HepG2 (cell line): ENCODE measurements at regions not wholly inside any gene's neighbourhood (a gene's known extent, or its start where the extent isn't known, plus 50 kb on each side); places are given as distances from the start of the nearest gene placed in this dataset.

Source experiments
- ATAC-seq: fragments of 200-7000 bp; cut with Tn5 transposase; 3 replicates; pipeline ENCODE4 v1.9.1; 2020; ENCODE audit warnings: mild to moderate bottlenecking, moderate library complexity
- BruUV-seq: library from RNA; stranded (reverse); fragments of 400-500 nt; replicated peaks from 2 replicates; lab custom pipeline; 2021; lab: Mats Ljungman, UMichigan
- CTCF ChIA-PET: fragments of 300-600 bp; formaldehyde crosslinking; extraction: SDS; loops from one replicate; lab custom pipeline; 2021; ENCODE audit warnings: low total read pairs, inconsistent platforms, low intra/inter-chr PET ratio; lab: Yijun Ruan, JAX
- POLR2A ChIA-PET: fragments of 350-600 bp; sonication (Branson Sonifier 250); formaldehyde crosslinking; loops from one replicate; lab custom pipeline; 2020; ENCODE audit warnings: antibody characterized with exemption, inconsistent platforms; lab: Yijun Ruan, JAX
- DNase-seq: peaks from one replicate; pipeline ENCODE4 v3.0.0-alpha.2; 2015; ENCODE audit warnings: low spot score
- FAIRE-seq: peaks from 3 replicates; lab custom pipeline; 2011; peaks lifted over from hg19 to GRCh38; lab: Jason Lieb, UNC
- H2AFZ ChIP-seq: one replicate; pipeline ENCODE4 v1.6.1; 2011; ENCODE audit warnings: low read length, inconsistent platforms
- H3K27ac ChIP-seq: fragments of 300-600 bp; 3 replicates; pipeline ENCODE4 v1.8.0; 2011; ENCODE audit warnings: mixed run types, mild to moderate bottlenecking, mixed read lengths, low read length, inconsistent platforms; ENCODE audit not compliant: insufficient read depth; ENCODE audit errors: extremely low read length
- H3K27me3 ChIP-seq, 2 experiments: fragments of 200-600 bp in 1 of 2; 2 replicates in 1 of 2; 3 replicates in 1 of 2; pipeline versions ENCODE4 v1.6.0 to v1.8.0; 2011; ENCODE audit warnings: low read length in 2 of 2, mild to moderate bottlenecking in 2 of 2, moderate library complexity in 2 of 2, inconsistent platforms in 1 of 2; ENCODE audit not compliant: insufficient read depth in 2 of 2, control insufficient read depth in 1 of 2
- H3K36me3 ChIP-seq, 2 experiments: fragments of 200-600 bp in 1 of 2; replicated peaks in 1 of 2; 2 replicates in 1 of 2; 3 replicates in 1 of 2; pipeline versions ENCODE4 v1.5.1 to v1.8.0; 2011; ENCODE audit warnings: low read length in 2 of 2, inconsistent platforms in 1 of 2; ENCODE audit not compliant: insufficient read depth in 2 of 2, control insufficient read depth in 1 of 2
- H3K4me1 ChIP-seq: 2 replicates; pipeline ENCODE4 v1.5.1; 2012; ENCODE audit warnings: low read length, inconsistent platforms; ENCODE audit not compliant: insufficient read depth
- H3K4me2 ChIP-seq: 2 replicates; pipeline ENCODE4 v1.6.0; 2011; ENCODE audit warnings: low read depth, low read length, inconsistent platforms
- H3K4me3 ChIP-seq, 3 experiments: fragments of 200-600 bp in 1 of 3; sonication (generic), shearing (Covaris generic) in 1 of 3; replicated peaks in 1 of 3; 2 replicates each; pipeline ENCODE4 v1.5.1; 2011 to 2016; ENCODE audit warnings: low read length in 3 of 3, inconsistent platforms in 2 of 3, low read depth in 2 of 3, mild to moderate bottlenecking in 2 of 3, control low read depth in 1 of 3, mixed read lengths in 1 of 3; ENCODE audit not compliant: insufficient read depth in 1 of 3
- H3K79me2 ChIP-seq: one replicate; pipeline ENCODE4 v1.6.1; 2011; ENCODE audit warnings: low read length, inconsistent platforms; ENCODE audit not compliant: insufficient read depth
- H3K9ac ChIP-seq: 2 replicates; pipeline ENCODE4 v1.6.0; 2011; ENCODE audit warnings: mild to moderate bottlenecking, low read depth, low read length, inconsistent platforms; ENCODE audit not compliant: insufficient read depth
- H3K9me3 ChIP-seq: 2 replicates; pipeline ENCODE4 v1.5.1; 2012; ENCODE audit warnings: mild to moderate bottlenecking, low read length
- H4K20me1 ChIP-seq: 2 replicates; pipeline ENCODE4 v1.6.0; 2011; ENCODE audit warnings: inconsistent platforms, mild to moderate bottlenecking, low read length, moderate library complexity; ENCODE audit not compliant: insufficient read depth
- CHCHD3 ChIP-seq: sonication (generic); formaldehyde crosslinking; IDR thresholded peaks from 2 replicates; pipeline ENCODE4 v1.8.0; 2022; ENCODE audit warnings: mild to moderate bottlenecking, missing genetic modification reagents, moderate library complexity
- ELF4 ChIP-seq: sonication (generic); formaldehyde crosslinking; IDR thresholded peaks from 2 replicates; pipeline ENCODE4 v1.5.0; 2020; ENCODE audit warnings: missing genetic modification reagents, mild to moderate bottlenecking, moderate library complexity, borderline replicate concordance
- HNRNPLL ChIP-seq: fragments of 200-400 bp; formaldehyde crosslinking; IDR thresholded peaks from 2 replicates; pipeline ENCODE4 v1.6.1; 2017; ENCODE audit warnings: mild to moderate bottlenecking, low read depth, low read length; ENCODE audit not compliant: poor library complexity, severe bottlenecking
- HOXA7 ChIP-seq: sonication (generic); formaldehyde crosslinking; IDR thresholded peaks from 2 replicates; pipeline ENCODE4 v1.8.1; 2022; ENCODE audit warnings: mild to moderate bottlenecking, missing genetic modification reagents, moderate library complexity
- NFATC3 ChIP-seq: sonication (generic); formaldehyde crosslinking; IDR thresholded peaks from 2 replicates; pipeline ENCODE4 v1.5.1; 2020; ENCODE audit warnings: mild to moderate bottlenecking, missing genetic modification reagents
- PLRG1 ChIP-seq: fragments of 450-650 bp; conservative IDR thresholded peaks from 2 replicates; pipeline ENCODE4 v1.6.1; 2016
- RERE ChIP-seq: IDR thresholded peaks from 2 replicates; pipeline ENCODE4 v1.6.1; 2016; ENCODE audit warnings: low read depth, missing genetic modification reagents, missing compliant biosample characterization
- SAFB2 ChIP-seq: sonication (generic); formaldehyde crosslinking; IDR thresholded peaks from 2 replicates; pipeline ENCODE4 v1.5.1; 2020; ENCODE audit warnings: missing genetic modification reagents, low read depth, mild to moderate bottlenecking, borderline replicate concordance
- SIN3A ChIP-seq: IDR thresholded peaks from 2 replicates; pipeline ENCODE4 v1.6.1; 2011; ENCODE audit warnings: low read depth, mild to moderate bottlenecking, control low read depth, low read length, borderline replicate concordance
- SMARCE1 ChIP-seq: fragments of 450-650 bp; IDR thresholded peaks from 2 replicates; pipeline ENCODE4 v1.6.1; 2017; ENCODE audit warnings: borderline replicate concordance
- ZBTB44 ChIP-seq: sonication (generic); formaldehyde crosslinking; IDR thresholded peaks from 2 replicates; pipeline ENCODE4 v1.4.0; 2020; ENCODE audit warnings: missing genetic modification reagents
- ZBTB7B ChIP-seq: sonication (generic); formaldehyde crosslinking; IDR thresholded peaks from 2 replicates; pipeline ENCODE4 v1.4.0; 2020; ENCODE audit warnings: missing genetic modification reagents
- ZNF383 ChIP-seq: sonication (generic); formaldehyde crosslinking; IDR thresholded peaks from 2 replicates; pipeline ENCODE4 v1.4.0; 2020; ENCODE audit warnings: missing genetic modification reagents, mild to moderate bottlenecking, borderline replicate concordance
- ZNF770 ChIP-seq: sonication (generic); formaldehyde crosslinking; IDR thresholded peaks from 2 replicates; pipeline ENCODE4 v1.5.0; 2020; ENCODE audit warnings: mild to moderate bottlenecking, missing genetic modification reagents
- ZSCAN20 ChIP-seq: sonication (generic); formaldehyde crosslinking; IDR thresholded peaks from 2 replicates; pipeline ENCODE4 v1.4.0; 2020; ENCODE audit warnings: missing genetic modification reagents, mild to moderate bottlenecking, borderline replicate concordance
- WGBS: methylation state at CpG from one replicate; pipeline ENCODE4 v1.1.6; 2017; ENCODE audit warnings: low lambda C conversion rate; 5-methylcytosine and 5-hydroxymethylcytosine counted together
- in situ Hi-C: cut with HindIII; loops from 2 replicates; pipeline ENCODE4 v1.10.0; 2017; ENCODE audit warnings: low pct_unique_long_range_greater_than_20kb; ENCODE audit not compliant: extremely low pct_ligation_motif_present
- intact Hi-C: fragments of 100-400 bp; cut with micrococcal nuclease; formaldehyde crosslinking; loops from one replicate; pipeline ENCODE4 v1.10.0; 2022; ENCODE audit not compliant: unreplicated experiment

- Histone ChIP-seq H3K9ac (no peak overlapping the region), H3K4me2 (no peak overlapping the region), H3K4me3 (no peak overlapping the region), H3K9me3 (no peaks in the 10 kb centered on the region), H4K20me1 (no peaks in the 10 kb centered on the region), H2AFZ (no peak overlapping the region), H3K79me2 (no peaks in the 10 kb centered on the region), H3K36me3 (no peaks in the 10 kb centered on the region), H3K27me3 (no peaks in the 10 kb centered on the region), H3K27ac (no peak overlapping the region), H3K4me1 (peaks cover 21% of the 10 kb centered on the region)
- ChIA-PET POLR2A (no interaction called here), CTCF (no interaction called here)
- BruUV-seq = no TSS peak
- in situ Hi-C loops (no loop called here), intact Hi-C loops (no loop called here)
- 85% methylated on average over 3 of the region's 3 CpGs for WGBS
- ATAC-seq = no peak
- no peak for FAIRE-seq
- no peak for DNase-seq
- TF ChIP-seq ZBTB44 = no peak
- no peak for TF ChIP-seq RERE (CRISPR knock-in tag)
- TF ChIP-seq PLRG1 = no peak
- no peak for TF ChIP-seq ZNF770
- TF ChIP-seq HNRNPLL = no peak
- no peak for TF ChIP-seq NFATC3 (CRISPR knock-in tag)
- TF ChIP-seq ZNF383 (CRISPR knock-in tag) = no peak
- TF ChIP-seq SAFB2 = no peak
- no peak for TF ChIP-seq HOXA7 (CRISPR knock-in tag)
- TF ChIP-seq ELF4 = no peak
- TF ChIP-seq SIN3A = no peak
- TF ChIP-seq ZSCAN20 (CRISPR knock-in tag) = no peak
- no peak for TF ChIP-seq SMARCE1
- no peak for TF ChIP-seq ZBTB7B
- no peak for TF ChIP-seq CHCHD3
Measured at GRCh38 chr5:92640340-92640739, 940.7 kb downstream of the NR2F1-AS1 start.
